Renal cortical epithelial cell (primary cell): ENCODE measurements at regions not wholly inside any gene's neighbourhood (a gene's known extent, or its start where the extent isn't known, plus 50 kb on each side); places are given as distances from the start of the nearest gene placed in this dataset.

Experiments
- DNase-seq: peaks from one replicate; pipeline ENCODE4 v3.0.0-alpha.2; 2011; ENCODE audit warnings: low read depth

DNA sequence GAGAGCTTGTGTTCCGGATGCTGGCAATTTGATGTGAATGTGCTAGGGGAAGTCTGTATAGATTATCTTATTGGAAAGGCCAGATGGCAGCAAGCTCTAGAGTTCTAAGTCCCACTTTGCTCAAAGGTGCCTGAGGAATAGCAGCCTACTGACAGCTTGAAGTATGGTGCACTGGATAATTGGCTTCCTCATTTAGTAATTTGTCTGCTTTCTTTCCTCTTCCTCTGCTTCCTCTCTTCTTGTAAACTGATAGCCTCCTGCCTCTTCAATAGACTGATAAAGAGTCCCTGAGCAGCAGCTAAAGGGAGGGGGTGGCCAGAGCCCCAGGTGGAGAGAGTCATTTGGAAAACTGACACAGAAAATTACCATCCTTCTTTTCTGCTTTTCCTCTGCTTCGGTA lies 177.3 kb downstream of the FGF1 start:
- DNase-seq = no peak

- peak; percentile 98 for DNase-seq
Observed at GRCh38 chr5:142507531-142508372, 178.1 kb downstream of the FGF1 start.

GRCh38 chr5:142506756-142507155 lies 179.1 kb downstream of the FGF1 start:
- DNase-seq = peak; percentile 68

GRCh38 chr5:142506046-142506445 lies 179.8 kb downstream of the FGF1 start:
- peak; percentile 95 for DNase-seq

DNA sequence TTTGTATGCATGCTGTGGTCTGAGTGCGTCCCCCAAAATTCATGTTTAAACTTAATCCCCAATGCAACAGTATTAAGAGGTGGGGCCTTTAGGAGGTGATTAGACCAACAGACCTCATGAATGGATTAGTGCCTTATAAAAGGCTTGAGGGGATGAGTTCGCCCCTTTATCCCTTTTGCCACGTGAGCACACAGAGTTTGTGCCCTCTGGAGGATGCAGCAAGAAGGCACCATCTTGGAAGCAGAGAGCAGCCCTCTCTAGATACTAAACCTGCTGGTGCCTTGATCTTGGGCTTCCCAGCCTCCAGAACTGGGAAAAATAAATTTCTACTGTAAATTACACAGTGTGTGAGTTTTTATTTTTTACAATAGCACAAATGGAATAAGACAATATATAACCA lies 177.1 kb upstream of the SPRY4 start:
- no peak for DNase-seq

DNA sequence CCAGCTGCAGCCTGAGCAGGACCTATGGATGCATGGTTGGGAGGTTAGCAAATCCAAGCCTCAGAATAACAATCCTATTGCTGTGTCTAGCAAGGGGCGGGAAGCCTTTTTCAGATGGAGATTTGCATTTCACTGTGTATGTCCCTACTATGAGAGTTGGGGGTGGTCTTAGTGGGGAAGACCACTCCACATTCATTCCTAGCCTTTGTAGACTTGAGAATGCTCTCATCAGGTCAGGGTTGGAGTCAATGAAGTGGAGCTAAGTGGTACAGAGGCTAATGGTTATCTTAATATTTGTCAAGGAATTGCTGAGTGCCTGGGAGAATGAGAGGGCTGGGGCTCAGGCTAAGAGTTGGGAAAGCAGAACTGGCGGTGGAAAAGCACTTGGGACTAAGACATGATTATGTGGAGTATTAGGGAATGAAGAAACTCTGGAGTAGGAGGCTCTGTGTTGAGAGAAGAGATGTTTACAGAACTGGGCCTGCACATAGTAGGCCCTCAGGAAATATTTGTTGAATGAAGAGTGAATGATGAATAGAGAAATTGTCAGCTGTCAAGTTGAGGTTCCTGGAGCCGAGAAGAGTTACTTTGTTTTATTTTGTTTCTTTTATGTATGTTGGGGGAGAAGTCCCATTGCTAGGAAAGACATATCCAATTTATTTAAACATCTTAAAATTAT lies 175.5 kb upstream of the SPRY4 start:
- no peak for DNase-seq

GRCh38 chr5:142499591-142500226 lies 174.9 kb upstream of the SPRY4 start:
- DNase-seq = peak; percentile 96

- DNase-seq = no peak
Observed at GRCh38 chr5:142498298-142498697, 173.5 kb upstream of the SPRY4 start.

DNA sequence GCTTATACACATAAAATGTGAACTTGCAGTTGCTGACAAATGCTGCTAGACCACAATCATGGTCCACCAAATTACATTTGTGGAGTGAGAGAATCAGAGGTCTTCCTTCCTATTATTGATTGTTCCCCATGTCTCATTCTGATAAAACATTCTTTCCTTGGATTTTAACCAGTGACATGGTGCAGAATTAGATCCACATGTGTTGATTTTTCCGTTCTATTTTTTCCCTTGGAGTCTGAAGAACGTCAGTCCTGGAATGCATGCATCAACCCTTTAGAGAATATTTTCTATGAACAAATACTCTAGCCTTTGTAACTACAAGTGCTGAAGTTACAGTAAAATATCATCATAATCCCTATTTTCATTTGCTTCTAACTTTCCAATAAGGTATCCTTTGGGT lies 170.7 kb upstream of the SPRY4 start:
- DNase-seq = no peak

DNA sequence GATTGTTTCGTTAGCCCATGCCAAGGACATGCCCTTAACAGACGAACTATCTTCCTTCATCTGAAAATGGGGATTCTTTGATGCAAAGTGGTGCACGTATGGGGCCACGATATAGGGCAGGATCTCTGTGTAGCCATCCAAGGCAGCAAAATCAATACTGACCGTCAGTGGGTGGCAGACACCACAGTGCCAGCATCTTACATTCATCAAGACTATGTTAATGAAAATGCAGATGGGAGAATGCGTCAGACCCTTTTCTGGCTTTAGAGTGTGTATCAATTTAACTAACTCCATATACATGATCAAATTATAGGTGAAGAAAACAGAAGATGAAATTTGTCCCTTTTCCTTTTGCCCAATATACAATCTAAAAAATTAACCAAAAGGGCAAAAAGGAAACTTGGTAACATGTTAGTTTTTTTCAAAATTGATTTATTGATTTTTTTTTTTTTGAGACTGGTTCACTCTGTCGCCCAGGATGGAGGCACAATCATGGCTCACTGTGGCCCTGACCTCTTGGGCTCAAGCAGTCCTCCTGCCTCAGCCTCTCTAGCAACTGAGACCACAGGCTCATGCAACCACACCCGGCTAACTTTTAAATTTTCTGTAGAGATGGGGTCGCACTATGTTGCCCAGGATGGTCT lies 169.2 kb upstream of the SPRY4 start:
- DNase-seq = no peak

- no peak for DNase-seq
Observed at GRCh38 chr5:142492781-142493281, 168.0 kb upstream of the SPRY4 start.

DNA sequence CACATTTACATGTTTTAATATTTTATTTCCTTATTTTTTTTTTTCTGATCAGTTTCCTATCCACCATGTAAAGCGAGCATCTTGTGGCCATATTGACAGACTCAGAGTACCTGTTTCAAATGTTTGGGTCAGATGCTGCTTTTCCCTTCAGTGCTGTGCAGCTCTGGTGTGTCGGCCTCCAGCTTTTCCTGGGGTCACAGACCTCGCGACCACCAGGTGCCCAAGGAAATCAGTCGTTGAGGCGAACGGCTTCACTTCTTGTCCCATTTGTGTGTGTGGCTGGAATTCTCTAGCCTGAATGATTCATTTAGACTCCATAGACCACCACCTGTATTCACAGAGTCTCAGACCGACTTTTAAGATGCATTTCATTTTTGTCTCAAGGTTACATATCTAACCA lies 166.9 kb upstream of the SPRY4 start:
- no peak for DNase-seq

DNA sequence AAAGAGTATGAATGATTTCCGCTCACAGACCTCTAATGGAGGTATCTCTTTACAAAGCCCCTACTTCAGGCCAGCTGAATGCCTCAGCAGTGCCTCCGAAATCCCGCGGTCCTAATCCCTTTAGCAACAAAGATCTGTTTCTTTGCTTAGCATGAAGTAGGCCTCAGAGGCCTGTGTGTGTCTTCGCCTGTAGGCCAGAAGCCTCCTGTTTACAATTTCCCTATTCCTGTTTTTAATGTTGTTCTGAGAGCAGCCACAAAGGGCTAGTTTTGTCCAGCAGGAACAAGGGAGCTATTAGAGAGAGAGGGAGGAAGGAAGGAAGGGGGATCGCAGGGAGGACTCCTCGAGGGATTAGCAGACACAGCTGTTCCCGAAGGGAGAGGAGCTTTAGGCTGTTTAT lies 166.4 kb upstream of the SPRY4 start:
- no peak for DNase-seq

- peak; percentile 84 for DNase-seq
Observed at GRCh38 chr5:142486581-142486980, 161.8 kb upstream of the SPRY4 start.

DNA sequence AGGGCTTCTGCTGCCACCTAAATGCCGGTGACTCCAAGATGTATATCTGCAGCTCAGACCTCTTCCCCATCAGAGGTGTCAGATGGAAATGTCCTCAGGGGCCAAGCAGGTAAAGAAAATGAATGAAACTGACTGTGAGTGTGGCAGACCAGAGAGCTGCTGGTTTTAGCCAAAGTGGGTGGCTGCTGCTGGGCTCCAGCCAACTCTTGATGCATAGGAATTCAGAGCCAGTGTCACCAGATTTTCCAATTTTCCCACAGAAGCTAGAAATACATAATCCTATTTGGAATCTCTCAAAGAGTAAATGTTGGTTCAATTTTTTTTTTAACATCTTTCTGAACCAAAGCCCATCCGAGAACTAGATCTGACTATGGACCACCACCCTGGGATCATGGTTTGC lies 161.2 kb upstream of the SPRY4 start:
- DNase-seq = no peak

GRCh38 chr5:142484821-142485387 lies 160.1 kb upstream of the SPRY4 start:
- DNase-seq = no peak

- no peak for DNase-seq
Observed at GRCh38 chr5:142482207-142482606, 157.4 kb upstream of the SPRY4 start.

DNA sequence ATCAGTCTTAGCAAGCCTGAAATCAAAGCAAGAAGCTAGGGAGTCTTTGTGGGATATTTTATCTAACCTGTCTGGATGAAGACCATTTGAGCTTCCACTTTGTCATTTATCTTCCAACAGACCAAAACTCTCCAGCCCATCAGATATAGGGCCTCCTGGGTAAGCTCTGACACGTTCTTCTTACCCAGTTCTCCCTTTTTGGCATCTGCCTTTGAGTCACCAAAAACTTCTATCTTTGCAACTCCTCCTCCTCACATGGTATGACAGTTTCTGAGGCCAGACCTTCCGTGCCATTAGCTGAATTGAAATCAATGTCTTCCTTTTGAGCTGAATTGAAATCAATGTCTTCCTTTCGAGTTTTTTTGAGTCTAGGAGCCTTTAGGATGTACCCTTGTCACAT lies 156.6 kb upstream of the SPRY4 start:
- no peak for DNase-seq

DNA sequence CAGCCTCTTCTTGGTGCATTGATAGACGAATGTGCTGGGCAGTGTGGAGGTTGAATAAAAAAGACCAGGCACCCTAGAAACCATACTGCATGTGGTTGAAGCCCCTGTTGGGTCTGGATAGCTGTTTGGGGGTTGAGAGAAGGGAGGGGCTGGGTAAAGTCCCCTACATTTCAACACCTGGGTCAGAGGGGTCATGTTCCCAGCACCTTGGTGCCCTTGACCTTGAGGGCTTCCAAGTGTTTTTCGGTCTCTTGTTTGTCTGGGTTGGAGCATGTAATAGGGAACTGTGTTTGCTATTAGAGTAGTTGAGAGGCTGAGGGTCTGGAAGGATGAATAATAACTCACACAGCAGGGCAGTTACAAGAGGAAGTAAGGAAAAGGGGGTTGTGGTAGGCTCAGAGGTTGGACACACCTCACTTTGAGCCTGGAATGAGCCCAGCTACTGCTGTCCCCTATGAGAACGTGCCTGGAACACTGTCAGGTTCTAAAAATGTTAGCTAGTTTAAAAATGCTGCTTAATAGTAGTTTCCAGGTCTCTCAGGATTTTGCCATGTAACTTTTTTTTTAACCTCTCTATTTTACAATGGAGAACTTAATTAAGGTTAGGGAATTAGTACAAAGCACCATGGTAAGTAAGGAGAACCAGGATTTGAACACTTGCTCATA lies 155.2 kb upstream of the SPRY4 start:
- no peak for DNase-seq

DNA sequence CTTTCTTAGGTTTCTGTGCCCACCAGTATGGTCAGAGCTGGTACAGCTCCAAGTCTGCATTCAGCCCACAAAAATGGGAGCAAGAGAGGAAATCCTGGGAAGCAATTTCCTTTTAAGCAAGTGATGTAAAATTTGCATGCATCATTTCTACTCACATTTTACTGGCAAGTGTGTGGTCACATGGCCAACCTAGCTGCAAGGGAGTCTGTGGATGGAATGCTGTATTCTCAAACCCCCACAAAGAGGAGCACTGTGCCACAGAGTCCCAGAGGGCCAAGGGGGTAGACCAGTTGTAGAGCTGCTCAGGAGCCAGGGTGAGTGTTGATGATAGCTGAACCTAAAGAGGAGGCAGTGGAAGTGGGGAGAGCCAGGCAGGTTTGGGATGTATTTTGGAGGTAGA lies 154.3 kb upstream of the SPRY4 start:
- DNase-seq = no peak

GRCh38 chr5:142478113-142478512 lies 153.3 kb upstream of the SPRY4 start:
- no peak for DNase-seq
